HG02943 (cell line): ENCODE measurements at regions not wholly inside any gene's neighbourhood (a gene's known extent, or its start where the extent isn't known, plus 50 kb on each side); places are given as distances from the start of the nearest gene placed in this dataset.

Source experiments
- ATAC-seq: cut with Tn5 transposase; IDR thresholded peaks from one replicate; pipeline ENCODE4 v1.9.1; 2021; ENCODE audit warnings: mild to moderate bottlenecking, low read depth, moderate library complexity; ENCODE audit not compliant: unreplicated experiment

GRCh38 chr20:52665441-52665840 is 306.7 kb upstream of the TSHZ2 start:
- ATAC-seq = no peak

- ATAC-seq = no peak
Measured at GRCh38 chr20:52655395-52655794, 316.8 kb upstream of the TSHZ2 start.

GRCh38 chr20:52654567-52654966 is 317.6 kb upstream of the TSHZ2 start:
- ATAC-seq = no peak

- ATAC-seq = no peak
Measured at GRCh38 chr20:52652271-52652670, 319.9 kb upstream of the TSHZ2 start.

- no peak for ATAC-seq
Measured at GRCh38 chr20:52649727-52650126, 322.4 kb upstream of the TSHZ2 start.

- no peak for ATAC-seq
Measured at GRCh38 chr20:52645822-52646221, 326.3 kb upstream of the TSHZ2 start.

- no peak for ATAC-seq
Measured at GRCh38 chr20:52643034-52643433, 329.1 kb upstream of the TSHZ2 start.

- ATAC-seq = no peak
Measured at GRCh38 chr20:52637201-52637600, 335.0 kb upstream of the TSHZ2 start.

GRCh38 chr20:52631469-52631868 is 340.7 kb upstream of the TSHZ2 start:
- no peak for ATAC-seq

GRCh38 chr20:52630138-52630537 is 342.0 kb upstream of the TSHZ2 start:
- no peak for ATAC-seq

- no peak for ATAC-seq
Measured at GRCh38 chr20:52624281-52624680, 347.9 kb upstream of the TSHZ2 start.

GRCh38 chr20:52622081-52622480 is 350.1 kb upstream of the TSHZ2 start:
- no peak for ATAC-seq

GRCh38 chr20:52621401-52621800 is 350.8 kb upstream of the TSHZ2 start:
- ATAC-seq = no peak

GRCh38 chr20:52619671-52620070 is 352.5 kb upstream of the TSHZ2 start:
- ATAC-seq = no peak

- ATAC-seq = no peak
Measured at GRCh38 chr20:52619101-52619500, 353.1 kb upstream of the TSHZ2 start.

GRCh38 chr20:52616629-52617028 is 355.5 kb upstream of the TSHZ2 start:
- no peak for ATAC-seq

- no peak for ATAC-seq
Measured at GRCh38 chr20:52614051-52614863, 357.9 kb upstream of the TSHZ2 start.

- no peak for ATAC-seq
Measured at GRCh38 chr20:52612046-52612632, 360.0 kb upstream of the TSHZ2 start.

- ATAC-seq = no peak
Measured at GRCh38 chr20:52610749-52611148, 361.4 kb upstream of the TSHZ2 start.

- no peak for ATAC-seq
Measured at GRCh38 chr20:52601295-52601971, 370.7 kb upstream of the TSHZ2 start.

- ATAC-seq = no peak
Measured at GRCh38 chr20:52596256-52596655, 375.9 kb upstream of the TSHZ2 start.

- no peak for ATAC-seq
Measured at GRCh38 chr20:52595518-52595917, 376.6 kb upstream of the TSHZ2 start.
